ENCODE measurements at regions not wholly inside any gene's neighbourhood (a gene's known extent, or its start where the extent isn't known, plus 50 kb on each side); places are given as distances from the start of the nearest gene placed in this dataset.
A peak's percentile ranks its signal among the peaks of the same experiment; 100 is the strongest.

- ChIA-PET CTCF (interaction anchor here (0.6 kb wide), 1 partner anchor 59 kb away, joined by 3 read pairs; no protein-coding TSS in a partner anchor), POLR2A (no interaction called here)
- DNase-seq (ENCODE audit: low spot score) (no peak), ATAC-seq (no peak)
- Mint-ChIP-seq H3K36me3 (no peaks in the 10 kb centered on the region), H3K9me3 (no peaks in the 10 kb centered on the region), H3K27ac (no peak overlapping the region), H3K27me3 (ENCODE audit: low read depth) (no peaks in the 10 kb centered on the region), H3K4me1 (peaks cover 3% of the 10 kb centered on the region), H3K4me3 (no peak overlapping the region)
- no peak for TF ChIP-seq CREB1 (CRISPR knock-in tag; IDR thresholded peaks at IDR 0.05)
- TF ChIP-seq MXD4 (CRISPR knock-in tag; IDR thresholded peaks at IDR 0.05; ENCODE audit: borderline replicate concordance) = no peak
- TF ChIP-seq ATF6 (CRISPR knock-in tag; IDR thresholded peaks at IDR 0.05) = no peak
- TF ChIP-seq ZSCAN18 (CRISPR knock-in tag; IDR thresholded peaks at IDR 0.05) = no peak
- no peak for TF ChIP-seq ZNF232 (CRISPR knock-in tag; IDR thresholded peaks at IDR 0.05)
- TF ChIP-seq ESRRA (CRISPR knock-in tag; IDR thresholded peaks at IDR 0.05; ENCODE audit: borderline replicate concordance) = no peak
- TF ChIP-seq SP1 (CRISPR knock-in tag; conservative IDR thresholded peaks at IDR 0.05) = no peak
- TF ChIP-seq MAX (CRISPR knock-in tag; IDR thresholded peaks at IDR 0.05) = no peak
Measured at GRCh38 chr3:188066141-188066540, 87.8 kb upstream of the LPP start.

GRCh38 chr3:188067932-188068331 is 86.0 kb upstream of the LPP start:
- Mint-ChIP-seq H3K36me3 (no peaks in the 10 kb centered on the region), H3K4me3 (no peak overlapping the region), H3K27me3 (ENCODE audit: low read depth) (no peaks in the 10 kb centered on the region), H3K27ac (0 out of 2 replicates have a peak overlapping the region, but pooled peaks have one; percentile 21), H3K4me1 (no peaks in the 10 kb centered on the region), H3K9me3 (no peaks in the 10 kb centered on the region)
- ChIA-PET POLR2A (no interaction called here), CTCF (no interaction called here)
- ATAC-seq (no peak), DNase-seq (ENCODE audit: low spot score) (no peak)
- no peak for TF ChIP-seq NFATC4 (CRISPR knock-in tag; IDR thresholded peaks at IDR 0.05)
- TF ChIP-seq CREM (CRISPR knock-in tag; IDR thresholded peaks at IDR 0.05) = no peak
- TF ChIP-seq ZBTB43 (CRISPR knock-in tag; IDR thresholded peaks at IDR 0.05) = no peak
- TF ChIP-seq ZBTB21 (CRISPR knock-in tag; IDR thresholded peaks at IDR 0.05; ENCODE audit: borderline replicate concordance) = no peak
- no peak for TF ChIP-seq KAT7 (CRISPR knock-in tag; IDR thresholded peaks at IDR 0.05; ENCODE audit: borderline replicate concordance)
- TF ChIP-seq FOXP4 (CRISPR knock-in tag; IDR thresholded peaks at IDR 0.05) = no peak

GRCh38 chr3:188068342-188068741 is 85.6 kb upstream of the LPP start:
- Mint-ChIP-seq H3K9me3 (no peaks in the 10 kb centered on the region), H3K4me1 (no peaks in the 10 kb centered on the region), H3K27ac (0 out of 2 replicates have a peak overlapping the region, but pooled peaks have one; percentile 21), H3K4me3 (no peak overlapping the region), H3K36me3 (no peaks in the 10 kb centered on the region), H3K27me3 (ENCODE audit: low read depth) (no peaks in the 10 kb centered on the region)
- no peak for DNase-seq (ENCODE audit: low spot score)
- ATAC-seq = no peak
- ChIA-PET POLR2A (no interaction called here), CTCF (no interaction called here)
- TF ChIP-seq ZNF671 (CRISPR knock-in tag; IDR thresholded peaks at IDR 0.05) (no peak), GABPB1 (CRISPR knock-in tag; IDR thresholded peaks at IDR 0.05) (no peak), E2F1 (CRISPR knock-in tag; IDR thresholded peaks at IDR 0.05) (no peak), EMX1 (CRISPR knock-in tag; IDR thresholded peaks at IDR 0.05) (no peak), IRF2 (CRISPR knock-in tag; IDR thresholded peaks at IDR 0.05; ENCODE audit: borderline replicate concordance, low read depth) (no peak), E2F4 (CRISPR knock-in tag; IDR thresholded peaks at IDR 0.05; ENCODE audit: borderline replicate concordance, low read depth) (no peak), TEAD1 (CRISPR knock-in tag; IDR thresholded peaks at IDR 0.05) (no peak), ZNF425 (CRISPR knock-in tag; conservative IDR thresholded peaks at IDR 0.05) (no peak)

Data from WTC11 (cell line).